Type B pancreatic cell (in vitro differentiated cells): ENCODE measurements at regions not wholly inside any gene's neighbourhood (a gene's known extent, or its start where the extent isn't known, plus 50 kb on each side); places are given as distances from the start of the nearest gene placed in this dataset.
"Not testable (repeated sequence)": the region's sequence is repeated elsewhere in the genome, so short reads cannot be mapped to it uniquely, and the experiment has no call there.

Experiments
- DNase-seq: peaks from one replicate; pipeline ENCODE4 v3.0.0; 2021; ENCODE audit warnings: mixed read lengths; ENCODE audit not compliant: unreplicated experiment; ENCODE audit errors: extremely low spot score
- H3K27ac Mint-ChIP-seq: 2 replicates; pipeline ENCODE4 v1.8.0; 2021; ENCODE audit warnings: mild to moderate bottlenecking, mixed read lengths
- H3K27me3 Mint-ChIP-seq: 2 replicates; pipeline ENCODE4 v1.8.0; 2021; ENCODE audit warnings: mixed read lengths
- H3K36me3 Mint-ChIP-seq: 2 replicates; pipeline ENCODE4 v1.8.0; 2021; ENCODE audit warnings: mixed read lengths
- H3K4me1 Mint-ChIP-seq: one replicate; pipeline ENCODE4 v1.8.0; 2021; ENCODE audit warnings: mixed read lengths; ENCODE audit not compliant: unreplicated experiment
- H3K4me3 Mint-ChIP-seq: 2 replicates; pipeline ENCODE4 v1.8.0; 2021; ENCODE audit warnings: mild to moderate bottlenecking, mixed read lengths
- H3K9me3 Mint-ChIP-seq: 2 replicates; pipeline ENCODE4 v1.8.0; 2021; ENCODE audit warnings: mixed read lengths
- CTCF ChIP-seq: fragments of 200-600 bp; sonication (generic); conservative IDR thresholded peaks from 2 replicates; pipeline ENCODE4 v1.5.0; 2021; ENCODE audit warnings: antibody characterized with exemption, mild to moderate bottlenecking

- Mint-ChIP-seq H3K9me3 (no peaks in the 10 kb centered on the region), H3K4me3 (no peak overlapping the region), H3K27me3 (peaks cover 24% of the 10 kb centered on the region), H3K27ac (no peak overlapping the region), H3K36me3 (no peaks in the 10 kb centered on the region), H3K4me1 (no peaks in the 10 kb centered on the region)
- no peak for DNase-seq
- no peak for TF ChIP-seq CTCF
Measured at GRCh38 chr13:109989686-109990085, 203.3 kb upstream of the IRS2 start.

- peaks cover 24% of the 10 kb centered on the region for H3K27me3 Mint-ChIP-seq
- no peaks in the 10 kb centered on the region for H3K36me3 Mint-ChIP-seq
- TF ChIP-seq CTCF = no peak
- no peaks in the 10 kb centered on the region for H3K4me1 Mint-ChIP-seq
- H3K27ac Mint-ChIP-seq = no peak overlapping the region
- H3K9me3 Mint-ChIP-seq = no peaks in the 10 kb centered on the region
- H3K4me3 Mint-ChIP-seq = no peak overlapping the region
- DNase-seq = no peak
Measured at GRCh38 chr13:109989155-109989554, 202.8 kb upstream of the IRS2 start.

GRCh38 chr13:109986851-109987250 lies 200.5 kb upstream of the IRS2 start:
- H3K36me3 Mint-ChIP-seq = no peaks in the 10 kb centered on the region
- no peak for TF ChIP-seq CTCF
- no peak for DNase-seq
- H3K4me3 Mint-ChIP-seq = no peak overlapping the region
- H3K4me1 Mint-ChIP-seq = peaks cover 6% of the 10 kb centered on the region
- no peaks in the 10 kb centered on the region for H3K9me3 Mint-ChIP-seq
- H3K27me3 Mint-ChIP-seq = peaks cover 25% of the 10 kb centered on the region
- no peak overlapping the region for H3K27ac Mint-ChIP-seq

GRCh38 chr13:109985871-109986450 lies 199.6 kb upstream of the IRS2 start:
- no peak for DNase-seq
- Mint-ChIP-seq H3K4me3 (no peak overlapping the region), H3K27me3 (peaks cover 25% of the 10 kb centered on the region), H3K9me3 (no peaks in the 10 kb centered on the region), H3K36me3 (no peaks in the 10 kb centered on the region), H3K27ac (no peak overlapping the region), H3K4me1 (peaks cover 6% of the 10 kb centered on the region)
- TF ChIP-seq CTCF = no peak

- no peak for DNase-seq
- Mint-ChIP-seq H3K27ac (no peak overlapping the region), H3K4me3 (no peak overlapping the region), H3K27me3 (peaks cover 28% of the 10 kb centered on the region), H3K36me3 (no peaks in the 10 kb centered on the region), H3K4me1 (peaks cover 6% of the 10 kb centered on the region), H3K9me3 (peaks cover 4% of the 10 kb centered on the region)
- TF ChIP-seq CTCF = no peak
Measured at GRCh38 chr13:109983447-109983846, 197.1 kb upstream of the IRS2 start.

GRCh38 chr13:109981000-109981399 lies 194.6 kb upstream of the IRS2 start:
- Mint-ChIP-seq H3K27ac (no peak overlapping the region), H3K36me3 (no peaks in the 10 kb centered on the region), H3K4me3 (no peak overlapping the region), H3K4me1 (peaks cover 6% of the 10 kb centered on the region), H3K27me3 (peaks cover 25% of the 10 kb centered on the region), H3K9me3 (peaks cover 4% of the 10 kb centered on the region)
- DNase-seq = no peak
- no peak for TF ChIP-seq CTCF

- not testable (repeated sequence) for H3K4me3 Mint-ChIP-seq, H3K4me1 Mint-ChIP-seq, H3K9me3 Mint-ChIP-seq, H3K27ac Mint-ChIP-seq, H3K36me3 Mint-ChIP-seq, DNase-seq
- peaks cover 38% of the 10 kb centered on the region for H3K27me3 Mint-ChIP-seq
Measured at GRCh38 chr13:109979676-109980075, 193.3 kb upstream of the IRS2 start.
